Tibial nerve (tissue), 4 donors: ENCODE measurements at regions not wholly inside any gene's neighbourhood (a gene's known extent, or its start where the extent isn't known, plus 50 kb on each side); places are given as distances from the start of the nearest gene placed in this dataset.

ENCODE experiments used
- DNase-seq, 2 donors: peaks; one replicate each; pipeline ENCODE4 v3.0.0-alpha.2; 2019; ENCODE audit warnings: low spot score in 2 of 2
- H3K27ac ChIP-seq, 4 donors: fragments of 200-600 bp; sonication (generic) in 3 of 4; one replicate each; pipeline ENCODE4 v1.5.1; 2017 to 2019; ENCODE audit warnings: mild to moderate bottlenecking in 1 of 4
- H3K27me3 ChIP-seq, 2 donors: fragments of 200-600 bp; sonication (generic) in 1 of 2; one replicate each; pipeline versions ENCODE4 v1.5.1 to v1.6.0; 2017 to 2019
- H3K36me3 ChIP-seq, 3 donors: fragments of 200-600 bp; sonication (generic); one replicate each; pipeline ENCODE4 v1.5.1; 2018 to 2019
- H3K4me1 ChIP-seq, 4 donors: fragments of 200-600 bp; sonication (generic) in 3 of 4; one replicate each; pipeline ENCODE4 v1.5.1; 2017 to 2019
- H3K4me3 ChIP-seq, 4 donors: fragments of 200-600 bp; sonication (generic) in 3 of 4; one replicate each; pipeline ENCODE4 v1.5.1; 2017 to 2019; ENCODE audit warnings: mild to moderate bottlenecking in 1 of 4, moderate library complexity in 1 of 4
- H3K9me3 ChIP-seq, 4 donors: fragments of 200-600 bp; sonication (generic) in 3 of 4; one replicate each; pipeline ENCODE4 v1.5.1; 2017 to 2019
- CTCF ChIP-seq, 5 experiments: fragments of 200-600 bp in 3 of 5; fragments of 450-650 bp in 2 of 5; sonication (generic) in 3 of 5; IDR thresholded peaks; one replicate each; pipeline ENCODE4 v1.5.1; 2016 to 2019; ENCODE audit warnings: antibody characterized with exemption in 5 of 5, mild to moderate bottlenecking in 3 of 5, moderate library complexity in 2 of 5
- EP300 ChIP-seq, 2 donors: sonication (generic); formaldehyde crosslinking; IDR thresholded peaks; one replicate each; pipeline ENCODE4 v1.6.1; 2017; ENCODE audit warnings: antibody characterized with exemption in 2 of 2, mild to moderate bottlenecking in 1 of 2
- POLR2A ChIP-seq, 2 donors: fragments of 450-650 bp; IDR thresholded peaks; one replicate each; pipeline ENCODE4 v1.6.1; 2017; ENCODE audit warnings: antibody characterized with exemption in 2 of 2, mild to moderate bottlenecking in 2 of 2, moderate library complexity in 2 of 2
- WGBS, 2 donors: methylation state at CpG; one replicate each; pipeline ENCODE4 v1.1.5; 2018; 5-methylcytosine and 5-hydroxymethylcytosine counted together

- 68 to 69% methylated on average over 5 of the region's 5 CpGs for WGBS, 2 donors
- DNase-seq: no peak
- Histone ChIP-seq H3K4me3 (no peak overlapping the region), H3K4me1 (no peaks in the 10 kb centered on the region), H3K27ac (no peak overlapping the region), H3K9me3 (no peaks in the 10 kb centered on the region), H3K27me3 (no peaks in the 10 kb centered on the region), H3K36me3 (no peaks in the 10 kb centered on the region)
- TF ChIP-seq POLR2A (IDR thresholded peaks at IDR 0.05) (no peak), EP300 (IDR thresholded peaks at IDR 0.05) (no peak)
Observed at GRCh38 chr2:117341690-117342089, 472.8 kb upstream of the DDX18 start.

GRCh38 chr2:117342415-117342814 is 472.1 kb upstream of the DDX18 start:
- Histone ChIP-seq H3K27me3 (no peaks in the 10 kb centered on the region), H3K36me3 (no peaks in the 10 kb centered on the region), H3K4me3 (no peak overlapping the region), H3K27ac (no peak overlapping the region), H3K9me3 (no peaks in the 10 kb centered on the region), H3K4me1 (no peaks in the 10 kb centered on the region)
- TF ChIP-seq CTCF (IDR thresholded peaks at IDR 0.05) (no peak), POLR2A (IDR thresholded peaks at IDR 0.05) (no peak), EP300 (IDR thresholded peaks at IDR 0.05) (no peak)
- no peak for DNase-seq

GRCh38 chr2:117349687-117350086 is 464.8 kb upstream of the DDX18 start:
- Histone ChIP-seq H3K9me3 (no peaks in the 10 kb centered on the region), H3K27ac (no peak overlapping the region), H3K4me3 (no peak overlapping the region), H3K4me1 (no peaks in the 10 kb centered on the region), H3K27me3 (no peaks in the 10 kb centered on the region), H3K36me3 (no peaks in the 10 kb centered on the region)
- no peak for DNase-seq
- TF ChIP-seq CTCF (IDR thresholded peaks at IDR 0.05): no peak
- TF ChIP-seq EP300 (IDR thresholded peaks at IDR 0.05): no peak
- TF ChIP-seq POLR2A (IDR thresholded peaks at IDR 0.05): no peak
- WGBS, 2 donors: 77 to 81% methylated on average over 4 of the region's 4 CpGs

- H3K4me3 ChIP-seq: no peak overlapping the region
- no peak for DNase-seq
- H3K27ac ChIP-seq: no peak overlapping the region
- 86 to 88% methylated on average over 4 of the region's 4 CpGs for WGBS, 2 donors
- H3K27me3 ChIP-seq: no peaks in the 10 kb centered on the region
- no peaks in the 10 kb centered on the region for H3K4me1 ChIP-seq
- H3K9me3 ChIP-seq: no peaks in the 10 kb centered on the region
- no peak for TF ChIP-seq POLR2A (IDR thresholded peaks at IDR 0.05)
- no peak for TF ChIP-seq CTCF (IDR thresholded peaks at IDR 0.05)
- TF ChIP-seq EP300 (IDR thresholded peaks at IDR 0.05): no peak
- no peaks in the 10 kb centered on the region for H3K36me3 ChIP-seq
Observed at GRCh38 chr2:117351396-117351795, 463.1 kb upstream of the DDX18 start.

- Histone ChIP-seq H3K36me3 (no peaks in the 10 kb centered on the region), H3K27me3 (no peaks in the 10 kb centered on the region), H3K4me1 (no peaks in the 10 kb centered on the region), H3K27ac (no peak overlapping the region), H3K9me3 (peaks cover 0 to 3% (median 0%) of the 10 kb centered on the region in 4 donors), H3K4me3 (no peak overlapping the region)
- DNase-seq: no peak
- 55 to 58% methylated on average over 5 of the region's 5 CpGs for WGBS, 2 donors
- TF ChIP-seq CTCF (IDR thresholded peaks at IDR 0.05) (no peak), POLR2A (IDR thresholded peaks at IDR 0.05) (no peak), EP300 (IDR thresholded peaks at IDR 0.05) (no peak)
Observed at GRCh38 chr2:117359266-117359914, 455.1 kb upstream of the DDX18 start.

- no peak for DNase-seq
- no peaks in the 10 kb centered on the region for H3K4me1 ChIP-seq
- no peak overlapping the region for H3K27ac ChIP-seq
- 93 to 97% methylated on average over 2 of the region's 2 CpGs for WGBS, 2 donors
- no peaks in the 10 kb centered on the region for H3K36me3 ChIP-seq
- no peak overlapping the region for H3K4me3 ChIP-seq
- TF ChIP-seq CTCF (IDR thresholded peaks at IDR 0.05) (no peak), POLR2A (IDR thresholded peaks at IDR 0.05) (no peak), EP300 (IDR thresholded peaks at IDR 0.05) (no peak)
- H3K9me3 ChIP-seq: peaks cover 0 to 3% (median 0%) of the 10 kb centered on the region in 4 donors
- no peaks in the 10 kb centered on the region for H3K27me3 ChIP-seq
Observed at GRCh38 chr2:117360586-117360985, 453.9 kb upstream of the DDX18 start.
